Neural cell (in vitro differentiated cells): ENCODE measurements at regions not wholly inside any gene's neighbourhood (a gene's known extent, or its start where the extent isn't known, plus 50 kb on each side); places are given as distances from the start of the nearest gene placed in this dataset.

Experiments
- CTCF ChIP-seq: fragments of 450-650 bp; IDR thresholded peaks from 2 replicates; pipeline ENCODE4 v1.5.1; 2014; ENCODE audit warnings: antibody characterized with exemption, mild to moderate bottlenecking, moderate library complexity; ENCODE audit not compliant: poor library complexity, severe bottlenecking
- EP300 ChIP-seq: fragments of 450-650 bp; conservative IDR thresholded peaks from 2 replicates; pipeline ENCODE4 v1.6.1; 2014; ENCODE audit warnings: antibody characterized with exemption, mild to moderate bottlenecking, moderate library complexity; ENCODE audit not compliant: poor library complexity, severe bottlenecking
- EZH2 ChIP-seq: fragments of 200-600, 300-800 bp; shearing (Covaris generic), sonication (generic); IDR thresholded peaks from 2 replicates; pipeline ENCODE4 v1.6.1; 2014; ENCODE audit warnings: antibody characterized with exemption, low read length, borderline replicate concordance, mild to moderate bottlenecking; ENCODE audit not compliant: insufficient read depth, poor library complexity, severe bottlenecking
- REST ChIP-seq: IDR thresholded peaks from 2 replicates; pipeline ENCODE4 v1.6.1; 2012; ENCODE audit warnings: borderline replicate concordance
- SMC3 ChIP-seq: fragments of 450-650 bp; conservative IDR thresholded peaks from 2 replicates; pipeline ENCODE4 v1.6.1; 2014; ENCODE audit warnings: antibody characterized with exemption, mild to moderate bottlenecking, moderate library complexity; ENCODE audit not compliant: poor library complexity
- TAF1 ChIP-seq: IDR thresholded peaks from 2 replicates; pipeline ENCODE4 v1.6.1; 2012; ENCODE audit warnings: low read depth

- no peak for TF ChIP-seq REST
- TF ChIP-seq EZH2 = no peak
- no peak for TF ChIP-seq CTCF
- TF ChIP-seq SMC3 = no peak
- no peak for TF ChIP-seq TAF1
- no peak for TF ChIP-seq EP300
These were observed 178.2 kb upstream of the EPHA4 start for GRCh38 chr2:221750316-221750715.
